Activated T-cell treated with anti-CD3 and anti-CD28 coated beads for 48 hours (primary cell): ENCODE measurements at regions not wholly inside any gene's neighbourhood (a gene's known extent, or its start where the extent isn't known, plus 50 kb on each side); places are given as distances from the start of the nearest gene placed in this dataset.

Source experiments
- DNase-seq: peaks from one replicate; pipeline ENCODE4 v3.0.0-alpha.2; 2020; ENCODE audit warnings: low read depth

GRCh38 chr11:70608568-70609470, 210.5 kb downstream of the CTTN start:
- DNase-seq = no peak

GRCh38 chr11:70610566-70611565, 212.5 kb downstream of the CTTN start:
- no peak for DNase-seq

- DNase-seq = no peak
Observed at GRCh38 chr11:70611821-70612220, 213.5 kb downstream of the CTTN start.

GRCh38 chr11:70612459-70613141, 214.3 kb downstream of the CTTN start:
- no peak for DNase-seq

- no peak for DNase-seq
Observed at GRCh38 chr11:70614034-70614681, 215.8 kb downstream of the CTTN start.

GRCh38 chr11:70615036-70615875, 216.9 kb downstream of the CTTN start:
- no peak for DNase-seq

GRCh38 chr11:70616317-70616716, 218.0 kb downstream of the CTTN start:
- DNase-seq = no peak

GRCh38 chr11:70616938-70617654, 218.8 kb downstream of the CTTN start:
- no peak for DNase-seq

GRCh38 chr11:70618431-70619101, 220.2 kb downstream of the CTTN start:
- no peak for DNase-seq

GRCh38 chr11:70619591-70619990, 221.3 kb downstream of the CTTN start:
- DNase-seq = no peak

- no peak for DNase-seq
Observed at GRCh38 chr11:70620510-70621184, 222.3 kb downstream of the CTTN start.

GRCh38 chr11:70621241-70621640, 222.9 kb downstream of the CTTN start:
- DNase-seq = no peak

- no peak for DNase-seq
Observed at GRCh38 chr11:70622091-70622490, 223.8 kb downstream of the CTTN start.

GRCh38 chr11:70623906-70624597, 225.7 kb downstream of the CTTN start:
- DNase-seq = no peak

- DNase-seq = no peak
Observed at GRCh38 chr11:70624598-70624993, 226.3 kb downstream of the CTTN start.

- DNase-seq = no peak
Observed at GRCh38 chr11:70625051-70625450, 226.7 kb downstream of the CTTN start.

- DNase-seq = no peak
Observed at GRCh38 chr11:70625582-70626518, 227.5 kb downstream of the CTTN start.
